H1 (cell line): ENCODE measurements at regions not wholly inside any gene's neighbourhood (a gene's known extent, or its start where the extent isn't known, plus 50 kb on each side); places are given as distances from the start of the nearest gene placed in this dataset.

ENCODE experiments used
- ATF3 ChIP-seq: IDR thresholded peaks from 2 replicates; pipeline ENCODE4 v1.6.1; 2011; ENCODE audit warnings: low read depth, mild to moderate bottlenecking, low read length; ENCODE audit not compliant: insufficient read depth
- CHD2 ChIP-seq: IDR thresholded peaks from 2 replicates; pipeline ENCODE4 v1.6.1; 2012; ENCODE audit warnings: low read length, improper control_type of control experiment
- CTCF ChIP-seq, 3 experiments: IDR thresholded peaks; 1 replicate in 2 of 3; 2 replicates in 1 of 3; pipeline versions ENCODE4 v1.5.1 to v1.6.1; 2011; ENCODE audit warnings: low read length in 3 of 3, mild to moderate bottlenecking in 3 of 3, inconsistent platforms in 2 of 3, low read depth in 1 of 3, moderate library complexity in 1 of 3; ENCODE audit not compliant: insufficient read depth in 1 of 3; ENCODE audit errors: control extremely low read depth in 1 of 3
- HDAC6 ChIP-seq: IDR thresholded peaks from one replicate; pipeline ENCODE4 v1.7.1; 2012; ENCODE audit warnings: low read depth, mild to moderate bottlenecking, inconsistent platforms, low read length, moderate library complexity
- NRF1 ChIP-seq: IDR thresholded peaks from 2 replicates; pipeline ENCODE4 v1.6.1; 2011; ENCODE audit warnings: mild to moderate bottlenecking, low read depth, low read length, improper control_type of control experiment
- SRF ChIP-seq: IDR thresholded peaks from 2 replicates; pipeline ENCODE4 v1.6.1; 2011; ENCODE audit warnings: mild to moderate bottlenecking, low read depth, low read length, moderate library complexity
- TCF12 ChIP-seq: IDR thresholded peaks from 2 replicates; pipeline ENCODE4 v1.6.1; 2011; ENCODE audit warnings: low read depth, mild to moderate bottlenecking, low read length
- TF ChIP-seq, protein P1 (sequence below): IDR thresholded peaks from 2 replicates; pipeline ENCODE4 v1.6.1; 2012; ENCODE audit warnings: inconsistent platforms

DNA sequence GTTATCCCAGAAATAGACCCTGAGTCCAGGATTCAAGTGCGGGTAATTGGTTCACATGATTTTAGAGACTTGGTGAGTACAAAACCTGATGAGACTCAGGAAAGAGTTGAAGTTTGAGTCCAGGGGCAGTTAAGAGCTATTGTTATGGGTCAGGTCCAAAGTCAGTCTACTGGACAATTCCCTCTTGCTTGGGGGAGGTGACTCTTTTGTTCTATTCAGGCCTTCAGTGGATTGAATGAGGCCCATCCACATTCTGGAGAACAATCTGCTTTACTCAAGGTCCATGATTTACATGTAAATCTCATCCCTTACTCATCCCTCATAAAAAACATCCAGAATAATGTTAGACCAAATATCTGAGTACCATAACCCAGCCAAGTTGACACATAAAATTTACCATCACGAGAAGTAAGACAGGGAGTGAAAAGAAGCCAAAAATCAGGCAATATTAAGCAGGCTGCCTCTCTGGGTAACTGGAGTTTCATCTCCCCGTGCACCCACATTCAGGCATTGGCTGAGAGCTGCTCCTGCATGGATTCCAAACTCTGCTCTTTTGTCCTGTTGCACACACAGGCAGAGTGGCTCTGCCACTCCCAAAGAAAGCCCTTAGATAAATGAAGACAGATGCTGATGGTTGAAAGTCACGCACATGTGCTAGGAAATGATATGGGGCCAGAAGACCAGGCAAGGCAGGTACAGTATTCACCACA is 156.0 kb upstream of the SALL1 start:
- TF ChIP-seq, protein P1, sequence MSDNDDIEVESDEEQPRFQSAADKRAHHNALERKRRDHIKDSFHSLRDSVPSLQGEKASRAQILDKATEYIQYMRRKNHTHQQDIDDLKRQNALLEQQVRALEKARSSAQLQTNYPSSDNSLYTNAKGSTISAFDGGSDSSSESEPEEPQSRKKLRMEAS: no peak
- no peak for TF ChIP-seq HDAC6
- TF ChIP-seq CTCF (IDR thresholded peaks at IDR 0.05; ENCODE audit: control extremely low read depth in 1 of 3, insufficient read depth in 1 of 3, low read depth in 1 of 3, low read length in 3 of 3): no peak
- no peak for TF ChIP-seq NRF1
- TF ChIP-seq ATF3: no peak
- no peak for TF ChIP-seq TCF12
- TF ChIP-seq SRF: no peak
- TF ChIP-seq CHD2: no peak
